Right kidney (tissue), 1 donor: ENCODE measurements at regions not wholly inside any gene's neighbourhood (a gene's known extent, or its start where the extent isn't known, plus 50 kb on each side); places are given as distances from the start of the nearest gene placed in this dataset.

Experiments
- DNase-seq: peaks from one replicate; pipeline ENCODE4 v3.0.0-alpha.2; 2016

- DNase-seq = no peak
Observed at GRCh38 chr22:27125539-27125938, 468.2 kb downstream of the MIAT start.

- no peak for DNase-seq
Observed at GRCh38 chr22:27127911-27128310, 470.5 kb downstream of the MIAT start.

GRCh38 chr22:27128461-27129085 lies 471.2 kb downstream of the MIAT start:
- no peak for DNase-seq

- no peak for DNase-seq
Observed at GRCh38 chr22:27129266-27129665, 471.9 kb downstream of the MIAT start.

GRCh38 chr22:27130906-27131305 lies 473.5 kb downstream of the MIAT start:
- DNase-seq = no peak

GRCh38 chr22:27131346-27131745 lies 474.0 kb downstream of the MIAT start:
- DNase-seq = no peak

- DNase-seq = no peak
Observed at GRCh38 chr22:27132400-27132799, 475.0 kb downstream of the MIAT start.

GRCh38 chr22:27133019-27133431 lies 475.6 kb downstream of the MIAT start:
- no peak for DNase-seq

- DNase-seq = no peak
Observed at GRCh38 chr22:27133681-27134314, 476.4 kb downstream of the MIAT start.

GRCh38 chr22:27134315-27134701 lies 476.9 kb downstream of the MIAT start:
- DNase-seq = no peak

- DNase-seq = no peak
Observed at GRCh38 chr22:27135031-27135981, 477.9 kb downstream of the MIAT start.

- DNase-seq = no peak
Observed at GRCh38 chr22:27136596-27136995, 479.2 kb downstream of the MIAT start.

- DNase-seq = no peak
Observed at GRCh38 chr22:27137871-27138337, 480.5 kb downstream of the MIAT start.

GRCh38 chr22:27138471-27138870 lies 481.1 kb downstream of the MIAT start:
- no peak for DNase-seq

GRCh38 chr22:27139935-27140511 lies 482.6 kb downstream of the MIAT start:
- no peak for DNase-seq

GRCh38 chr22:27142286-27142685 lies 484.9 kb downstream of the MIAT start:
- DNase-seq = no peak

- no peak for DNase-seq
Observed at GRCh38 chr22:27144321-27144720, 486.9 kb downstream of the MIAT start.

GRCh38 chr22:27146866-27147633 lies 489.7 kb downstream of the MIAT start:
- DNase-seq = no peak

- DNase-seq = no peak
Observed at GRCh38 chr22:27148055-27148454, 490.7 kb downstream of the MIAT start.

GRCh38 chr22:27148886-27149470 lies 491.6 kb downstream of the MIAT start:
- DNase-seq = no peak

- no peak for DNase-seq
Observed at GRCh38 chr22:27149921-27150543, 492.6 kb downstream of the MIAT start.
